ENCODE measurements at regions not wholly inside any gene's neighbourhood (a gene's known extent, or its start where the extent isn't known, plus 50 kb on each side); places are given as distances from the start of the nearest gene placed in this dataset.

DNA sequence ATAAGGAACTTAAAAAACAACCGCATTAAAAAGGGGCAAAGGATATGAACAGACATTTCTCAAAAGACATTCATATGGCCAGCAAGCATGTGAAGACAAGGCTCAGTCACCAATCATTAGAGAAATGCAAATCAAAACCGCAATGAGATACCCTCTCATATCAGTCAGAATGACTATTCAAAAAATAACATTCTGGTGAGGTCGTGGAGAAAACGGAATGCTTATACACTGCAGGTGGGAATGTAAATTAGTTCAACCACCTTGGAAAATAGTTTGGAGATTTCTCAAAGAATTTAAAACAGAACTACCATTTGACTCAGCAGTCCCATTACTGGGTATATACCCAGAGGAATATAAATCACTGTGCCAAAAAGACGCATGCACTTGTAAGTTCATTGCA is 496.6 kb upstream of the SGO1 start:
- Histone ChIP-seq H3K36me3 (no peaks in the 10 kb centered on the region), H3K9me3 (peaks cover 0 to 8% (median 0%) of the 10 kb centered on the region in 3 donors), H3K4me3 (no peak overlapping the region), H3K4me1 (peaks cover 0 to 15% (median 4%) of the 10 kb centered on the region in 4 donors), H3K27ac (no peak overlapping the region), H3K27me3 (no peaks in the 10 kb centered on the region)
- DNase-seq, result no peak
- TF ChIP-seq, protein P1, sequence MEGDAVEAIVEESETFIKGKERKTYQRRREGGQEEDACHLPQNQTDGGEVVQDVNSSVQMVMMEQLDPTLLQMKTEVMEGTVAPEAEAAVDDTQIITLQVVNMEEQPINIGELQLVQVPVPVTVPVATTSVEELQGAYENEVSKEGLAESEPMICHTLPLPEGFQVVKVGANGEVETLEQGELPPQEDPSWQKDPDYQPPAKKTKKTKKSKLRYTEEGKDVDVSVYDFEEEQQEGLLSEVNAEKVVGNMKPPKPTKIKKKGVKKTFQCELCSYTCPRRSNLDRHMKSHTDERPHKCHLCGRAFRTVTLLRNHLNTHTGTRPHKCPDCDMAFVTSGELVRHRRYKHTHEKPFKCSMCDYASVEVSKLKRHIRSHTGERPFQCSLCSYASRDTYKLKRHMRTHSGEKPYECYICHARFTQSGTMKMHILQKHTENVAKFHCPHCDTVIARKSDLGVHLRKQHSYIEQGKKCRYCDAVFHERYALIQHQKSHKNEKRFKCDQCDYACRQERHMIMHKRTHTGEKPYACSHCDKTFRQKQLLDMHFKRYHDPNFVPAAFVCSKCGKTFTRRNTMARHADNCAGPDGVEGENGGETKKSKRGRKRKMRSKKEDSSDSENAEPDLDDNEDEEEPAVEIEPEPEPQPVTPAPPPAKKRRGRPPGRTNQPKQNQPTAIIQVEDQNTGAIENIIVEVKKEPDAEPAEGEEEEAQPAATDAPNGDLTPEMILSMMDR (IDR thresholded peaks at IDR 0.05), result no peak
- intact Hi-C loops (cut with DNase I; ENCODE audit: low total_unique reads), result no loop called here

DNA sequence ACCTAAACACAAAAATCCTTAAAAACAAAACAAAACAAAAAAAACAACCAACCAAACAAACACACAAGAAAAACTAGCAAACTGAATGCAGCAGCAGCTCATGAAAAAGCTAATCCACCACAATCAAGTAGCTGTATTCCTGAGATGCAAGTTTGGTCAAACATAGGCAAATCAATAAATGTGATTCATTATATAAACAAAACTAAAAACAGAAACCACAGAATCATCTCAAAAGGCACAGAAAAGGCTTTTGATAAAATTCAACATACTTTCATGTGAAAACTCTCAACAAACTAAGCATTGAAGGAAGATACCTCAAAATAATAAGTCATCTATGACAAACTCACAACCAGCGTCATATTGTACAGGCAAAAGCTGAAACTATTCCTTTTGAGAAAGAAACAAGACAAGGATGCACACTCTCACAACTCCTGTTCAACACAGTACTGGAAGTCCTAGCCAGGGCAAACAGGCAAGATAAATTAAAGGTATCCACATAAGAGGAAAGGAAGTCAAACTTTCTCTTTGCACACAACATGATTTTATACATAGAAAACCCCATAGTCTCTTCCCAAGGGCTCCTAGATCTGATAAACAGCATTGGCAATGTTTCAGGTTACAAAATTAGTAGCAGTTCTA is 495.1 kb upstream of the SGO1 start:
- DNase-seq, result no peak
- Histone ChIP-seq H3K9me3 (no peaks in the 10 kb centered on the region), H3K4me3 (no peak overlapping the region), H3K36me3 (no peaks in the 10 kb centered on the region), H3K27me3 (no peaks in the 10 kb centered on the region), H3K27ac (no peak overlapping the region), H3K4me1 (peaks cover 0 to 15% (median 4%) of the 10 kb centered on the region in 4 donors)
- TF ChIP-seq, protein P1 (IDR thresholded peaks at IDR 0.05), result no peak
- intact Hi-C loops (cut with DNase I; ENCODE audit: low total_unique reads), result no loop called here

DNA sequence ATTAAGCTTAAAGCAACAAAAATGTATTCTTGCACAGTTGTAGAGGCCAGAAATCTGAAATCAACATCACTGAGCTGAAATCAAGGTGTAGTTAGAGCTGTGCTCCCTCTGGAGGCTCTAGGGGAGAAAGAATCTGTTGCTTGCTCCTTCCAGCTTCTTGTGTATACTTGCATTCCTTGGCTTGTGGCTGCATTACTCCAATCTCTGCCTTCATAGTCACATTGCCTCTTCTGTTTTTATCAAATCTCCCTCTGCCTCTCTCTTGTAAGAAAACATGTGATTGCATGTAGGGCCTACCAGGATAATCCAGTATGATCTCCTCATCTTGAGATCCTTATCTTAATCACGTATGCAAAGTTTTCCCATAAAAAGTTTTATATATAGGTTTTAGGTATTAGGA is 487.9 kb upstream of the SGO1 start:
- intact Hi-C loops (cut with DNase I; ENCODE audit: low total_unique reads), result no loop called here
- Histone ChIP-seq H3K4me1 (peaks cover 0 to 11% (median under 1%) of the 10 kb centered on the region in 4 donors), H3K27me3 (no peaks in the 10 kb centered on the region)

DNA sequence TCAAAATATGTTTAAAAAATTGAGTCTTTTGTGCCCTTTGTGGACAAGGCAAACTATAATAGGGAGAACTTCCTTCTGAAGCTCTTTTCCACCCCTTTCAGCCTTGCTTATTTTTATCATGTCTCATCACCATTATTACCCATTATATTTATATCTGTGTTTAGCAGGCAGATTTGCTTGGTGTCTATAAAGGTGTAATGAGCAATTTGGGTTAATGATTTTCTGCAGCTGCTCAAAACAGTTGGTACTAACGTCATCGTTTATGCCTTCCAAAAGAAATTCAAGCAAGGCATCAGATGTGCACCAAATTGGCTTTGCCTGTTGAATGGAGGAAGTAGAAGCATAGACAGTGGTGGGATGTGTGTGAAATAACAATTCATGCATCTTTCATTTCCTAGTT is 483.7 kb upstream of the SGO1 start:
- DNase-seq, result no peak
- no peaks in the 10 kb centered on the region for H3K9me3 ChIP-seq
- intact Hi-C loops (cut with DNase I; ENCODE audit: low total_unique reads), result no loop called here
- H3K27me3 ChIP-seq, result no peaks in the 10 kb centered on the region
- peaks cover 0 to 25% (median 5%) of the 10 kb centered on the region in 4 donors for H3K4me1 ChIP-seq
- peak overlapping the region in 1 of 2 donors; percentile 27 for H3K27ac ChIP-seq
- H3K4me3 ChIP-seq, result no peak overlapping the region
- TF ChIP-seq, protein P1 (IDR thresholded peaks at IDR 0.05), result no peak
- no peaks in the 10 kb centered on the region for H3K36me3 ChIP-seq

More for the DNA sequence above, 487.9 kb upstream of the SGO1 start:
- TF ChIP-seq, protein P1 (IDR thresholded peaks at IDR 0.05), result no peak
- no peaks in the 10 kb centered on the region for H3K36me3 ChIP-seq
- no peak for DNase-seq
- no peak overlapping the region for H3K27ac ChIP-seq
- no peaks in the 10 kb centered on the region for H3K9me3 ChIP-seq
- no peak overlapping the region for H3K4me3 ChIP-seq

DNA sequence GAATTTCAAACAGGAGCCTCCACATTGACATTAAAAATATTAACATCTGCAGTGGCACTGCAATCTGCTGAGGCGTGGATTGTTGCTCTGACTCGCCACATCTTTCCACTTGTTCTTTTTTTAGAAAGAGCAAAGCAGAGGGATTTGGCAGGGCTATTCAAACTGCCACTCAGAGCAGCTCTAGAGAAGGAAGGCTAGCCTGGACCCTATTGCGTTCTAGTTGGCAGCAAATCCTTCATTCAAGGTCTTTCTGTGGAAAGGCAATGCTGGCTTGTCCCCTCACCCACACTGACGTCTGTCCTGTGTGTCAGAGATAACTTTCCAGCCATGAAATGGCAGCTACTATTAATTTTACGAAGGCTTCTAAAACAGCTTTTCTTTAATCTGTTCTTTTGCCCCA is 483.2 kb upstream of the SGO1 start:
- intact Hi-C loops (cut with DNase I; ENCODE audit: low total_unique reads), result no loop called here
- H3K4me1 ChIP-seq, result peaks cover 0 to 25% (median 5%) of the 10 kb centered on the region in 4 donors
- TF ChIP-seq, protein P1 (IDR thresholded peaks at IDR 0.05), result no peak
- peak overlapping the region; percentile 27 to 40 for H3K27ac ChIP-seq
- peak in 1 of 2 donors; percentile 65 for DNase-seq
- H3K4me3 ChIP-seq, result no peak overlapping the region
- no peaks in the 10 kb centered on the region for H3K9me3 ChIP-seq
- no peaks in the 10 kb centered on the region for H3K36me3 ChIP-seq
- H3K27me3 ChIP-seq, result no peaks in the 10 kb centered on the region

Measured in tibial artery (tissue), 4 donors.